A673 (cell line): ENCODE measurements at regions not wholly inside any gene's neighbourhood (a gene's known extent, or its start where the extent isn't known, plus 50 kb on each side); places are given as distances from the start of the nearest gene placed in this dataset.

ENCODE experiments used
- BruUV-seq: library from RNA; stranded (reverse); fragments of 400-500 nt; replicated peaks from 2 replicates; lab custom pipeline; 2021; lab: Mats Ljungman, UMichigan
- CTCF ChIA-PET: fragments of 300-600 bp; sonication (Branson Sonifier 250); formaldehyde crosslinking; loops from one replicate; lab custom pipeline; 2022; ENCODE audit warnings: antibody characterized with exemption; lab: Charles Lee
- POLR2A ChIA-PET: fragments of 300-600 bp; sonication (Branson Sonifier 250); formaldehyde crosslinking; loops from one replicate; lab custom pipeline; 2022; ENCODE audit warnings: antibody characterized with exemption; ENCODE audit not compliant: low non-redundant PET; lab: Charles Lee
- DNase-seq: peaks from one replicate; pipeline ENCODE4 v3.0.0-alpha.2; 2015; ENCODE audit warnings: low spot score
- H3K27ac ChIP-seq: fragments of 200-600 bp; sonication (generic); 2 replicates; pipeline ENCODE4 v1.5.1; 2016; ENCODE audit warnings: mixed run types, low read depth, mild to moderate bottlenecking, mixed read lengths, antibody characterized with exemption, low read length; ENCODE audit not compliant: poor library complexity, severe bottlenecking
- H3K27me3 ChIP-seq: fragments of 200-600 bp; sonication (generic); replicated peaks from 2 replicates; pipeline ENCODE4 v1.6.1; 2017; ENCODE audit warnings: mixed run types, low read depth, mild to moderate bottlenecking, mixed read lengths, antibody characterized with exemption, low read length; ENCODE audit not compliant: insufficient read depth, poor library complexity
- H3K36me3 ChIP-seq: fragments of 200-600 bp; sonication (generic); 2 replicates; pipeline ENCODE4 v1.6.1; 2016; ENCODE audit warnings: mixed run types, mild to moderate bottlenecking, mixed read lengths, antibody characterized with exemption, low read length; ENCODE audit not compliant: insufficient read depth, poor library complexity, severe bottlenecking
- H3K4me1 ChIP-seq: fragments of 200-600 bp; sonication (generic); 2 replicates; pipeline ENCODE4 v1.6.1; 2017; ENCODE audit warnings: mixed run types, mild to moderate bottlenecking, mixed read lengths, antibody characterized with exemption, low read length; ENCODE audit not compliant: insufficient read depth, poor library complexity, severe bottlenecking
- H3K4me3 ChIP-seq: fragments of 200-600 bp; sonication (generic); 2 replicates; pipeline ENCODE4 v1.5.1; 2016; ENCODE audit warnings: low read depth, mixed run types, mild to moderate bottlenecking, mixed read lengths, low read length; ENCODE audit not compliant: poor library complexity, severe bottlenecking
- H3K9me3 ChIP-seq: fragments of 200-600 bp; sonication (generic); 2 replicates; pipeline ENCODE4 v1.6.1; 2016; ENCODE audit warnings: mixed run types, low read depth, mild to moderate bottlenecking, mixed read lengths, antibody characterized with exemption, low read length; ENCODE audit not compliant: poor library complexity, severe bottlenecking
- CTCF ChIP-seq: fragments of 300-800, 200-600 bp; sonication (generic); conservative IDR thresholded peaks from 2 replicates; pipeline ENCODE4 v1.5.1; 2017; ENCODE audit warnings: low read depth, mild to moderate bottlenecking, antibody characterized with exemption, low read length, moderate library complexity, mixed read lengths
- EZH2 ChIP-seq: fragments of 200-600 bp; sonication (generic); IDR thresholded peaks from 2 replicates; pipeline ENCODE4 v1.6.1; 2017; ENCODE audit warnings: borderline replicate concordance, low read depth, mild to moderate bottlenecking, mixed read lengths, antibody characterized with exemption, low read length; ENCODE audit not compliant: poor library complexity, severe bottlenecking
- intact Hi-C: fragments of 100-400 bp; cut with micrococcal nuclease; formaldehyde crosslinking; loops from one replicate; pipeline ENCODE4 v1.10.0; 2022; ENCODE audit not compliant: unreplicated experiment

GRCh38 chr5:61719124-61719523, 387.1 kb downstream of the ZSWIM6 start:
- Histone ChIP-seq H3K27me3 (no peaks in the 10 kb centered on the region), H3K27ac (no peak overlapping the region), H3K9me3 (peaks cover 3% of the 10 kb centered on the region), H3K4me1 (no peaks in the 10 kb centered on the region), H3K36me3 (no peaks in the 10 kb centered on the region), H3K4me3 (no peak overlapping the region)
- BruUV-seq, result no TSS peak
- TF ChIP-seq CTCF, result no peak
- CTCF ChIA-PET, result no interaction called here
- intact Hi-C loops, result no loop called here
- no peak for DNase-seq
- POLR2A ChIA-PET, result no interaction called here

GRCh38 chr5:61720829-61721228, 388.8 kb downstream of the ZSWIM6 start:
- ChIA-PET POLR2A (no interaction called here), CTCF (no interaction called here)
- Histone ChIP-seq H3K4me1 (no peaks in the 10 kb centered on the region), H3K36me3 (no peaks in the 10 kb centered on the region), H3K4me3 (no peak overlapping the region), H3K27me3 (no peaks in the 10 kb centered on the region), H3K9me3 (peaks cover 3% of the 10 kb centered on the region), H3K27ac (no peak overlapping the region)
- intact Hi-C loops, result no loop called here
- DNase-seq, result no peak
- TF ChIP-seq EZH2 (no peak), CTCF (no peak)
- BruUV-seq, result no TSS peak

- Histone ChIP-seq H3K27me3 (no peaks in the 10 kb centered on the region), H3K4me3 (no peak overlapping the region), H3K4me1 (no peaks in the 10 kb centered on the region), H3K9me3 (peaks cover 3% of the 10 kb centered on the region), H3K36me3 (no peaks in the 10 kb centered on the region), H3K27ac (no peak overlapping the region)
- ChIA-PET POLR2A (no interaction called here), CTCF (no interaction called here)
- intact Hi-C loops, result no loop called here
- TF ChIP-seq EZH2, result no peak
- no peak for DNase-seq
- no TSS peak for BruUV-seq
Measured at GRCh38 chr5:61724102-61724501, 392.0 kb downstream of the ZSWIM6 start.

GRCh38 chr5:61728287-61728686, 396.2 kb downstream of the ZSWIM6 start:
- ChIA-PET CTCF (no interaction called here), POLR2A (no interaction called here)
- Histone ChIP-seq H3K4me1 (peaks cover 7% of the 10 kb centered on the region), H3K27me3 (no peaks in the 10 kb centered on the region), H3K27ac (no peak overlapping the region), H3K9me3 (no peaks in the 10 kb centered on the region), H3K4me3 (no peak overlapping the region), H3K36me3 (no peaks in the 10 kb centered on the region)
- no peak for DNase-seq
- intact Hi-C loops, result no loop called here
- BruUV-seq, result no TSS peak
- TF ChIP-seq CTCF, result no peak
- no peak for TF ChIP-seq EZH2
